ENCODE measurements at regions not wholly inside any gene's neighbourhood (a gene's known extent, or its start where the extent isn't known, plus 50 kb on each side); places are given as distances from the start of the nearest gene placed in this dataset.

GRCh38 chr20:12644461-12644860 lies 364.3 kb upstream of the SPTLC3 start:
- no peak for DNase-seq (ENCODE audit: low read depth in 2 of 2)

- DNase-seq (ENCODE audit: low read depth in 2 of 2), result no peak
These were observed 359.5 kb upstream of the SPTLC3 start for GRCh38 chr20:12649234-12649633.

- no peak for DNase-seq (ENCODE audit: low read depth in 2 of 2)
These were observed 355.1 kb upstream of the SPTLC3 start for GRCh38 chr20:12653642-12654041.

- no peak for DNase-seq (ENCODE audit: low read depth in 2 of 2)
These were observed 348.8 kb upstream of the SPTLC3 start for GRCh38 chr20:12659942-12660341.

- no peak for DNase-seq (ENCODE audit: low read depth in 2 of 2)
These were observed 347.9 kb upstream of the SPTLC3 start for GRCh38 chr20:12660918-12661317.

- no peak for DNase-seq (ENCODE audit: low read depth in 2 of 2)
These were observed 338.5 kb upstream of the SPTLC3 start for GRCh38 chr20:12670301-12670700.

GRCh38 chr20:12673352-12673751 lies 335.4 kb upstream of the SPTLC3 start:
- no peak for DNase-seq (ENCODE audit: low read depth in 2 of 2)

GRCh38 chr20:12677925-12678324 lies 330.8 kb upstream of the SPTLC3 start:
- no peak for DNase-seq (ENCODE audit: low read depth in 2 of 2)

- DNase-seq (ENCODE audit: low read depth in 2 of 2), result no peak
These were observed 329.3 kb upstream of the SPTLC3 start for GRCh38 chr20:12679447-12679846.

GRCh38 chr20:12682613-12683012 lies 326.2 kb upstream of the SPTLC3 start:
- no peak for DNase-seq (ENCODE audit: low read depth in 2 of 2)

- DNase-seq (ENCODE audit: low read depth in 2 of 2), result no peak
These were observed 321.3 kb upstream of the SPTLC3 start for GRCh38 chr20:12687476-12687875.

GRCh38 chr20:12695937-12696336 lies 312.8 kb upstream of the SPTLC3 start:
- DNase-seq (ENCODE audit: low read depth in 2 of 2), result no peak

GRCh38 chr20:12698817-12699216 lies 310.0 kb upstream of the SPTLC3 start:
- DNase-seq (ENCODE audit: low read depth in 2 of 2), result no peak

GRCh38 chr20:12699374-12700228 lies 309.2 kb upstream of the SPTLC3 start:
- no peak for DNase-seq (ENCODE audit: low read depth in 2 of 2)

GRCh38 chr20:12700701-12701100 lies 308.1 kb upstream of the SPTLC3 start:
- DNase-seq (ENCODE audit: low read depth in 2 of 2), result no peak

GRCh38 chr20:12702312-12702711 lies 306.5 kb upstream of the SPTLC3 start:
- DNase-seq (ENCODE audit: low read depth in 2 of 2), result no peak

GRCh38 chr20:12715371-12715770 lies 293.4 kb upstream of the SPTLC3 start:
- no peak for DNase-seq (ENCODE audit: low read depth in 2 of 2)

- DNase-seq (ENCODE audit: low read depth in 2 of 2), result no peak
These were observed 292.6 kb upstream of the SPTLC3 start for GRCh38 chr20:12715991-12716680.

- no peak for DNase-seq (ENCODE audit: low read depth in 2 of 2)
These were observed 291.7 kb upstream of the SPTLC3 start for GRCh38 chr20:12717061-12717460.

GRCh38 chr20:12718619-12719018 lies 290.2 kb upstream of the SPTLC3 start:
- DNase-seq (ENCODE audit: low read depth in 2 of 2), result no peak

- DNase-seq (ENCODE audit: low read depth in 2 of 2), result no peak
These were observed 287.1 kb upstream of the SPTLC3 start for GRCh38 chr20:12721636-12722035.

- DNase-seq (ENCODE audit: low read depth in 2 of 2), result no peak
These were observed 286.7 kb upstream of the SPTLC3 start for GRCh38 chr20:12722091-12722490.

GRCh38 chr20:12723811-12724210 lies 285.0 kb upstream of the SPTLC3 start:
- no peak for DNase-seq (ENCODE audit: low read depth in 2 of 2)
